Gastroesophageal sphincter (tissue), 3 donors: ENCODE measurements at regions not wholly inside any gene's neighbourhood (a gene's known extent, or its start where the extent isn't known, plus 50 kb on each side); places are given as distances from the start of the nearest gene placed in this dataset.

Experiments
- CTCF ChIP-seq, 4 experiments: fragments of 200-600 bp in 2 of 4; fragments of 450-650 bp in 2 of 4; sonication (generic) in 1 of 4; IDR thresholded peaks; one replicate each; pipeline ENCODE4 v1.5.1; 2017 to 2019; ENCODE audit warnings: antibody characterized with exemption in 4 of 4, mild to moderate bottlenecking in 2 of 4, moderate library complexity in 2 of 4
- EP300 ChIP-seq: sonication (generic); formaldehyde crosslinking; IDR thresholded peaks from one replicate; pipeline ENCODE4 v1.6.1; 2017; ENCODE audit warnings: antibody characterized with exemption, mild to moderate bottlenecking
- POLR2A ChIP-seq, 2 donors: fragments of 450-650 bp; IDR thresholded peaks; one replicate each; pipeline ENCODE4 v1.6.1; 2017; ENCODE audit warnings: antibody characterized with exemption in 2 of 2, mild to moderate bottlenecking in 2 of 2, moderate library complexity in 1 of 2
- POLR2AphosphoS5 ChIP-seq: sonication (generic); formaldehyde crosslinking; IDR thresholded peaks from one replicate; pipeline ENCODE4 v1.6.1; 2017; ENCODE audit warnings: antibody characterized with exemption

- TF ChIP-seq CTCF (IDR thresholded peaks at IDR 0.05) (no peak), POLR2A (IDR thresholded peaks at IDR 0.05) (no peak), POLR2AphosphoS5 (no peak), EP300 (no peak)
These were observed 1925.6 kb downstream of the EFNA5 start for GRCh38 chr5:105745111-105745510.
